UCSD-AML1 (cell line): ENCODE measurements at regions not wholly inside any gene's neighbourhood (a gene's known extent, or its start where the extent isn't known, plus 50 kb on each side); places are given as distances from the start of the nearest gene placed in this dataset.
"Not testable (repeated sequence)": the region's sequence is repeated elsewhere in the genome, so short reads cannot be mapped to it uniquely, and the experiment has no call there.

ENCODE experiments used
- DNase-seq: peaks from one replicate; lab custom pipeline; 2025; ENCODE audit not compliant: unreplicated experiment; lab: John Stamatoyannopoulos, UW

- DNase-seq: no peak
Measured at GRCh38 chr1:196091397-196092135, 516.7 kb downstream of the KCNT2 start.

- DNase-seq: no peak
Measured at GRCh38 chr1:196090226-196090625, 518.0 kb downstream of the KCNT2 start.

GRCh38 chr1:196088541-196088940, 519.7 kb downstream of the KCNT2 start:
- no peak for DNase-seq

GRCh38 chr1:196078691-196079090, 529.5 kb downstream of the KCNT2 start:
- no peak for DNase-seq

- DNase-seq: no peak
Measured at GRCh38 chr1:196075621-196076020, 532.6 kb downstream of the KCNT2 start.

- no peak for DNase-seq
Measured at GRCh38 chr1:196074182-196074581, 534.1 kb downstream of the KCNT2 start.

GRCh38 chr1:196071447-196071846, 536.8 kb downstream of the KCNT2 start:
- no peak for DNase-seq

- DNase-seq: no peak
Measured at GRCh38 chr1:196070940-196071339, 537.3 kb downstream of the KCNT2 start.

GRCh38 chr1:196063952-196064351, 544.3 kb downstream of the KCNT2 start:
- DNase-seq: no peak

- no peak for DNase-seq
Measured at GRCh38 chr1:196063294-196063693, 544.9 kb downstream of the KCNT2 start.

GRCh38 chr1:196060539-196060938, 547.7 kb downstream of the KCNT2 start:
- DNase-seq: no peak

GRCh38 chr1:196059210-196059609, 549.0 kb downstream of the KCNT2 start:
- DNase-seq: no peak

- no peak for DNase-seq
Measured at GRCh38 chr1:196056966-196057365, 551.3 kb downstream of the KCNT2 start.

- DNase-seq: no peak
Measured at GRCh38 chr1:196049407-196049806, 558.8 kb downstream of the KCNT2 start.

- no peak for DNase-seq
Measured at GRCh38 chr1:196043268-196043667, 565.0 kb downstream of the KCNT2 start.

GRCh38 chr1:196034080-196034706, 574.0 kb downstream of the KCNT2 start:
- no peak for DNase-seq

GRCh38 chr1:196031387-196031786, 576.9 kb downstream of the KCNT2 start:
- not testable (repeated sequence) for DNase-seq

GRCh38 chr1:196030455-196030854, 577.8 kb downstream of the KCNT2 start:
- DNase-seq: no peak

- DNase-seq: no peak
Measured at GRCh38 chr1:196029410-196029809, 578.8 kb downstream of the KCNT2 start.

GRCh38 chr1:196027127-196027526, 581.1 kb downstream of the KCNT2 start:
- DNase-seq: no peak

GRCh38 chr1:196021174-196021573, 587.1 kb downstream of the KCNT2 start:
- DNase-seq: not testable (repeated sequence)

GRCh38 chr1:196009362-196009761, 598.9 kb downstream of the KCNT2 start:
- DNase-seq: no peak

GRCh38 chr1:196007763-196008162, 600.5 kb downstream of the KCNT2 start:
- no peak for DNase-seq
